ENCODE measurements at regions not wholly inside any gene's neighbourhood (a gene's known extent, or its start where the extent isn't known, plus 50 kb on each side); places are given as distances from the start of the nearest gene placed in this dataset.

GRCh38 chr2:238699307-238700116 lies 148.4 kb upstream of the TWIST2 start:
- no peak overlapping the region for H3K27ac Mint-ChIP-seq
- H3K36me3 Mint-ChIP-seq, result no peaks in the 10 kb centered on the region
- no peak for DNase-seq (ENCODE audit: low spot score in 2 of 2)
- no peak for ATAC-seq
- no peaks in the 10 kb centered on the region for H3K9me3 Mint-ChIP-seq

- H3K36me3 Mint-ChIP-seq, result no peaks in the 10 kb centered on the region
- no peaks in the 10 kb centered on the region for H3K9me3 Mint-ChIP-seq
- no peak overlapping the region for H3K27ac Mint-ChIP-seq
- ATAC-seq (no peak), DNase-seq (ENCODE audit: low spot score in 2 of 2) (no peak)
Measured at GRCh38 chr2:238700117-238700457, 147.8 kb upstream of the TWIST2 start.

GRCh38 chr2:238700506-238701340 lies 147.2 kb upstream of the TWIST2 start:
- H3K36me3 Mint-ChIP-seq, result no peaks in the 10 kb centered on the region
- ATAC-seq (no peak), DNase-seq (ENCODE audit: low spot score in 2 of 2) (no peak)
- no peaks in the 10 kb centered on the region for H3K9me3 Mint-ChIP-seq
- no peak overlapping the region for H3K27ac Mint-ChIP-seq

GRCh38 chr2:238701341-238702206 lies 146.3 kb upstream of the TWIST2 start:
- Mint-ChIP-seq H3K9me3 (no peaks in the 10 kb centered on the region), H3K36me3 (no peaks in the 10 kb centered on the region), H3K27ac (no peak overlapping the region)
- DNase-seq (ENCODE audit: low spot score in 2 of 2) (no peak), ATAC-seq (no peak)

- no peak for DNase-seq (ENCODE audit: low spot score in 2 of 2)
- no peak for ATAC-seq
- H3K9me3 Mint-ChIP-seq, result no peaks in the 10 kb centered on the region
Measured at GRCh38 chr2:238702276-238703052, 145.4 kb upstream of the TWIST2 start.

GRCh38 chr2:238703053-238703415 lies 144.9 kb upstream of the TWIST2 start:
- Mint-ChIP-seq H3K9me3 (no peaks in the 10 kb centered on the region), H3K36me3 (no peaks in the 10 kb centered on the region), H3K27ac (no peak overlapping the region)
- DNase-seq (ENCODE audit: low spot score in 2 of 2) (no peak), ATAC-seq (no peak)

More at GRCh38 chr2:238702276-238703052, 145.4 kb upstream of the TWIST2 start:
- H3K36me3 Mint-ChIP-seq, result no peaks in the 10 kb centered on the region
- no peak overlapping the region for H3K27ac Mint-ChIP-seq

GRCh38 chr2:238703436-238703835 lies 144.4 kb upstream of the TWIST2 start:
- DNase-seq (ENCODE audit: low spot score in 2 of 2) (no peak), ATAC-seq (no peak)
- no peaks in the 10 kb centered on the region for H3K9me3 Mint-ChIP-seq

GRCh38 chr2:238704471-238705225 lies 143.2 kb upstream of the TWIST2 start:
- no peaks in the 10 kb centered on the region for H3K9me3 Mint-ChIP-seq
- H3K27ac Mint-ChIP-seq, result no peak overlapping the region
- no peaks in the 10 kb centered on the region for H3K36me3 Mint-ChIP-seq
- ATAC-seq (no peak), DNase-seq (ENCODE audit: low spot score in 2 of 2) (no peak)

More at GRCh38 chr2:238703436-238703835, 144.4 kb upstream of the TWIST2 start:
- Mint-ChIP-seq H3K36me3 (no peaks in the 10 kb centered on the region), H3K27ac (no peak overlapping the region)

- no peak for ATAC-seq
Measured at GRCh38 chr2:238706163-238706562, 141.7 kb upstream of the TWIST2 start.

GRCh38 chr2:238706673-238707072 lies 141.2 kb upstream of the TWIST2 start:
- no peaks in the 10 kb centered on the region for H3K9me3 Mint-ChIP-seq
- no peak for DNase-seq (ENCODE audit: low spot score in 2 of 2)
- H3K36me3 Mint-ChIP-seq, result no peaks in the 10 kb centered on the region
- H3K27ac Mint-ChIP-seq, result no peak overlapping the region
- no peak for ATAC-seq

More at GRCh38 chr2:238706163-238706562, 141.7 kb upstream of the TWIST2 start:
- Mint-ChIP-seq H3K27ac (no peak overlapping the region), H3K36me3 (no peaks in the 10 kb centered on the region), H3K9me3 (no peaks in the 10 kb centered on the region)
- DNase-seq (ENCODE audit: low spot score in 2 of 2), result no peak

GRCh38 chr2:238709325-238710025 lies 138.4 kb upstream of the TWIST2 start:
- DNase-seq (ENCODE audit: low spot score in 2 of 2) (no peak), ATAC-seq (no peak)
- Mint-ChIP-seq H3K9me3 (no peaks in the 10 kb centered on the region), H3K27ac (no peak overlapping the region), H3K36me3 (no peaks in the 10 kb centered on the region)

- no peak for DNase-seq (ENCODE audit: low spot score in 2 of 2)
- Mint-ChIP-seq H3K9me3 (no peaks in the 10 kb centered on the region), H3K36me3 (no peaks in the 10 kb centered on the region), H3K27ac (no peak overlapping the region)
- ATAC-seq, result no peak
Measured at GRCh38 chr2:238710032-238710735, 137.7 kb upstream of the TWIST2 start.

GRCh38 chr2:238710787-238711186 lies 137.1 kb upstream of the TWIST2 start:
- Mint-ChIP-seq H3K36me3 (no peaks in the 10 kb centered on the region), H3K27ac (no peak overlapping the region), H3K9me3 (no peaks in the 10 kb centered on the region)
- ATAC-seq, result no peak
- DNase-seq (ENCODE audit: low spot score in 2 of 2), result no peak

- Mint-ChIP-seq H3K9me3 (no peaks in the 10 kb centered on the region), H3K36me3 (no peaks in the 10 kb centered on the region), H3K27ac (no peak overlapping the region)
- DNase-seq (ENCODE audit: low spot score in 2 of 2), result no peak
- ATAC-seq, result no peak
Measured at GRCh38 chr2:238711346-238711745, 136.5 kb upstream of the TWIST2 start.

GRCh38 chr2:238712011-238712410 lies 135.9 kb upstream of the TWIST2 start:
- DNase-seq (ENCODE audit: low spot score in 2 of 2) (no peak), ATAC-seq (no peak)
- no peaks in the 10 kb centered on the region for H3K9me3 Mint-ChIP-seq
- H3K36me3 Mint-ChIP-seq, result no peaks in the 10 kb centered on the region
- no peak overlapping the region for H3K27ac Mint-ChIP-seq
